ENCODE measurements at regions not wholly inside any gene's neighbourhood (a gene's known extent, or its start where the extent isn't known, plus 50 kb on each side); places are given as distances from the start of the nearest gene placed in this dataset.
A peak's percentile ranks its signal among the peaks of the same experiment; 100 is the strongest.

DNA sequence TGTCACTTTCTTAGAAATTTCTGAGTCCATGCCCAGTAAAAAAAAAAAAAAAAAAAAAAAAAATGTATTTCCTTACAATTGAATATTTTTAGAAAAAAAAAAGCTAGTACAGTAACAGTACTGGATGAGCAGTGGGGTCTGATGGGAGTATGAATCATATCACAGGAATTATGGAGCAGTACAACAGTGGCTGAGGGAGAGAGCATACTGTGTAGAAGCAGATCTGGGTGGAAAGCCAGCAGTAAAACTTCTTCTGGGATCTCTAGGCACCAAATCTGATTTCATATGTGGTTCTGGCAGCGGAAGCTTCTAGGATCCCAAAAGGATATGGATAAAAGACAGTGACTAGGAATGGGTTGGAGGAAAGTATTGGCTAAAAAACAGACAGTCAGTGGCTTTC is 414.9 kb upstream of the FSHR start:
- H3K36me3 Mint-ChIP-seq = no peaks in the 10 kb centered on the region
- H3K9me3 Mint-ChIP-seq = peaks cover 2 to 10% (median 4%) of the 10 kb centered on the region in 3 donors
- peak overlapping the region in 1 of 3 donors; percentile 28 for H3K27ac Mint-ChIP-seq
- H3K4me3 Mint-ChIP-seq = no peak overlapping the region
- H3K4me1 Mint-ChIP-seq = peaks cover 0 to 4% (median 0%) of the 10 kb centered on the region in 3 donors
- no peaks in the 10 kb centered on the region for H3K27me3 Mint-ChIP-seq

DNA sequence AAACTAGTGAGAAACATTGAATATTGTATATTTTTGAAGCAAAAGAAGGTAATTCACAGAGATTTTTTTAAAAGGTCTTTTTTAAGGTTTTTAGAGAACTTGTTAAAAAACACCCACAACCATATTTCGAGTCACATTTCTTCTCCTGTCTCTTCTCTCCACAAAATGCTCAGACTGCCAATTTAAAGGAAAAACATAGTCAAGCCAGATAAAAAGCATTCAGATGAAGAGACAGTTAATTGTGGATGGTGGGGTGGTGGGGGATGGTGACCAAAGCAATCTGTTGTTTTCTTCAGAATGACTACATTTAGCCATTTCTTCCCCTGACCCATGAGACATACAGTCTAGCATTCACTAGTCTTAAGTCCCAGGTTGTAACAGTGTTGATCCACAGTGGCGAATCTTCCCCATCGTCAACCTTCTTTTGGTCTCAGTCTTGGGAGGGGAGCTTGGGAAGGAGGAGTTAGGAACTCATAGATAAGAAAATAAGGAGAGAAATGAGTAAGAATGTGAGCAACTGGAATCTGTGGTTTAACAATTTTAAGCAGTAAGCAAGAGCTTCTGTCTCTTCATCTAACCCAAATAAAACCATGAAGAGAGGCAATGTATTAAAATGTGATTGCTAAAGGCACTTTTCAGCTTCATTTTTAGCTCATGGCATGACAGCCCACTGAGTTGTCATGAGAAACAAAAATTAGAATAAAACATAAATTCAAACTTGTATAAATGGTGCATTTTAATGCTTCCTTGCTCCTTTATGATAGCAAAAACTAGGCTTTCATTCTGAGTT is 413.7 kb upstream of the FSHR start:
- H3K4me1 Mint-ChIP-seq = peaks cover 0 to 2% (median 0%) of the 10 kb centered on the region in 3 donors
- H3K4me3 Mint-ChIP-seq = no peak overlapping the region
- no peaks in the 10 kb centered on the region for H3K27me3 Mint-ChIP-seq
- H3K9me3 Mint-ChIP-seq = peaks cover 2 to 10% (median 4%) of the 10 kb centered on the region in 3 donors
- H3K36me3 Mint-ChIP-seq = no peaks in the 10 kb centered on the region
- no peak overlapping the region for H3K27ac Mint-ChIP-seq

DNA sequence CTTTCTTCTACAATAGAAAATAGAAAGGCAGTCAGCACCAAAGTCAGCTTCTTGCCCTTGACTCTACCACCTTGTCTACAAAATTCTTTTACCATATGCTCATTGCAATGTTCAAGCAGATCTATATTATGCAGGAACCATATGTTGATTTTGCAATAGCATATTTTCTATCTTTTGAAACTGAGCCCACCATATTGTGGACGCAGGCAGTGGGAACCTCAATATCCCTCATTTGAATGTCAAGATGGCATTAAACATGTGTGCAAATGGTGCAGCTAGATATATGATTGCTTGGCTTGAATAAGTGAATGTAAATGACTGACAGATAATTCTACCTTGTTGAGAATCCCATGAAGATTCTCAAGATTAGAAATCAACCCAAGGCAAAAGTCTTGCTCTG is 412.7 kb upstream of the FSHR start:
- Mint-ChIP-seq H3K27ac (no peak overlapping the region), H3K4me1 (peaks cover 0 to 2% (median 0%) of the 10 kb centered on the region in 3 donors), H3K36me3 (no peaks in the 10 kb centered on the region), H3K4me3 (no peak overlapping the region), H3K27me3 (no peaks in the 10 kb centered on the region), H3K9me3 (peaks cover 0 to 11% (median 4%) of the 10 kb centered on the region in 3 donors)

DNA sequence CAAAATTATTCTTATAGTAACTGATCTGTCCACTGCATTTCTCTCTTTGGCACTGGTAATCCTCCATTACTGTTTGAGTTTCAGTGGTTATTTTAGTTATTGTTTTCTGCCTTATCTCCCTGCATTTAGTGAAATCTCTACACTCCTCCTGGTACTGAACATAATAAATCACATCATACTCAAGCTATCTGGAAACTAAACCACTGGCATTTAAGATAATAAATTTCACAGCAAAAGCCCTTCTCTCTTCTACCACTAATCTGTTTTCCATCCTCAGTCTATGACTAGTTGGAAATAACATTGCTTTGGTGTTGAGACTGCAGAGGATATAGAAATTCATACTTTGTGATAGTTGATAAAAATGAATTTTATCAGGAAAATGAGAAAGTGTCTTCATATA is 399.3 kb upstream of the FSHR start:
- no peak overlapping the region for H3K4me3 Mint-ChIP-seq
- no peaks in the 10 kb centered on the region for H3K27me3 Mint-ChIP-seq
- no peaks in the 10 kb centered on the region for H3K36me3 Mint-ChIP-seq
- H3K4me1 Mint-ChIP-seq = no peaks in the 10 kb centered on the region
- no peak overlapping the region for H3K27ac Mint-ChIP-seq
- H3K9me3 Mint-ChIP-seq = peaks cover 2 to 22% (median 2%) of the 10 kb centered on the region in 3 donors

DNA sequence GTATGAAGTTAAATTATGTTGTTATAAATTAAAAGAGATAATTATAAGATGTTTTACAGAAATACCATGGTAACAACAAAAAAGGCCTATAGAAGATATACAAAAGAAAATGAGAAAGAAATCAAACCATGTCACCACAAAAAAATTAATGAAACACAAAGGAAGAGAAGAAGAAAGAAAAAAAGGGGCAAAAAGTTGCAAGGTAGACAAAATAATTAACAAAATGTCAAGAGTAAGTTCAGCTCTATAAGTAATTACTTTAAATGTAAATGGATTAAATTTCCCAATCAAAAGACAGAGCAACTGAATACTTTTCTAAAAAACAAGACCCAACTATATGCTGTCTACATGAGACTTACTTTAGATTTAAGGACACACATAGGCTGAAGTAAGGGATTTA is 378.4 kb upstream of the FSHR start:
- no peak overlapping the region for H3K4me3 Mint-ChIP-seq

DNA sequence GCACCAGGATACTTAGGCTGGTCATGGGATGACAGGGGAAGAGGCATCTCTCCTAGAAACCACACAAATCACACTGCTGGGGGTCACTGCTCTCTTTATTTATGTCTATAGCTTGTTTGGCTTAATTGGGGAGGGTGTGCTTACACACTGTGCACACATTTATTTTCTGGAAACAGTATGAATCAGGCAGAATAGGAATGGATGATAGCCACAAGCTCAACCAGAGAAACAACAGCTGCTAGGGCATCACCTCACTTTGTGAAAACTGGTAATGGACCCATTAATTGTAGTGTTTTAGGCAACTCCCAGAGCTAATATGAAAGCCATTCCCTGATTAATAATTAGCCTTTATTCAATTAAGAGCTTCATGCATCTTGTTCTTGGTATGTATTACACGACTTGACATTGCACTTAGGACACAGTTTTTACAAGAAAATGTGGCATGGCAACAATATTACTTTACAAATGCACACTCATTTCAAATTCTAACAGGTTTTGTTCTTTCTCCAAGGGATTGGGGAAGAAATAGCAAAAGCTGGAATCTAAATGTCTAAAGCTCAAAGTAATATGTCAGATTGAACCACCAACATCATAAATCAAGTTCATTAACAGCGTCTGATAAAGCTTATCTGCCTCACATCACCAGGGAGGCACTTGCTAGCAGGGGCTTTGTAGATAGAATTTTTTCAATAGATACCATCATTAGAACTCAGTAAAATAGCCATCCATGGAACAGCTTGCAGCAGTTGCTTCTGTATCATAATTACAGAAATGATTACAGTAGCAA is 361.9 kb upstream of the FSHR start:
- Mint-ChIP-seq H3K27me3 (no peaks in the 10 kb centered on the region), H3K36me3 (no peaks in the 10 kb centered on the region), H3K4me3 (no peak overlapping the region), H3K27ac (no peak overlapping the region), H3K4me1 (no peaks in the 10 kb centered on the region), H3K9me3 (peaks cover 0 to 6% (median 6%) of the 10 kb centered on the region in 3 donors)

More for the DNA sequence above, 378.4 kb upstream of the FSHR start:
- H3K36me3 Mint-ChIP-seq = no peaks in the 10 kb centered on the region
- no peak overlapping the region for H3K27ac Mint-ChIP-seq
- H3K27me3 Mint-ChIP-seq = no peaks in the 10 kb centered on the region
- no peaks in the 10 kb centered on the region for H3K4me1 Mint-ChIP-seq
- peaks cover 6 to 13% (median 11%) of the 10 kb centered on the region in 3 donors for H3K9me3 Mint-ChIP-seq

DNA sequence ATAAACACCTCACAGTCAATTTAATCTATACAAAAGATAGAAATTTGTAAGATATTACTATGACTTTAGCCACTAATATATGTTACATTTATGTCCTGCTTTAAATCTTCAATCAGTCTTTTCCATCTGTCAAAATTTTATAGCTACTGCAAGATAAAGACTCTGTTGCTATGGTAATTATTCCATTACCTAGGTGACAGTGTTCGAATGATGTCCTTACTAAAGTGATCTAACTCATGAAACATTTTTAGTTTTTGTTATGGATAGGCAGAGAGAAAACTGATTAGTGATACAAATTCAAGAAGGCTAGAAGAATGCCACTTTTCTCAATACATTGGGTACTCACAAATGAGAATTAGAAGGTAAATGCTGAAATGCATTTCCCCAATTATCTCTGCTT is 359.9 kb upstream of the FSHR start:
- Mint-ChIP-seq H3K27me3 (no peaks in the 10 kb centered on the region), H3K4me3 (no peak overlapping the region), H3K4me1 (no peaks in the 10 kb centered on the region), H3K27ac (no peak overlapping the region), H3K36me3 (no peaks in the 10 kb centered on the region), H3K9me3 (peaks cover 0 to 2% (median 1%) of the 10 kb centered on the region in 3 donors)

DNA sequence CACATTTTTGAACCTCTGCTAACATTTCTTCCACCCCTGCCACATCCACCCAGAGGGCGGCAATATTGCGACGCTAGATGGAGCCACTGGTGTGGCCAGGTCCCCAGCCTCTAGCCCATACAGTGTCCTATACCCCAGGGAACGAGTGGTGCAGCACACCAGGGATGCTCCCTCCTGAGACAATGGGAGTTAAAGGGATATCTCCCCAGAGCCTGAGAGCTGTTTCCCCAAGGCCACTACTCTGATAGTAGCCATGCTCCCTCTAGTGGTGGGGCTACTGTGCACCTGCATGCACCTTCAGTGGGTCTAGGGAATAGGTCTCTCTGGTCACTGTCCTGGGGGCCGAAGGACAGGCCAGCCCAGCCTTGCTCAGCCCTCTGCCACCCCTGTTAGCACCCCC is 336.4 kb upstream of the FSHR start:
- no peak overlapping the region for H3K4me3 Mint-ChIP-seq
- no peak overlapping the region for H3K27ac Mint-ChIP-seq
- no peaks in the 10 kb centered on the region for H3K27me3 Mint-ChIP-seq
- no peaks in the 10 kb centered on the region for H3K36me3 Mint-ChIP-seq
- H3K9me3 Mint-ChIP-seq = peaks cover 0 to 7% (median 2%) of the 10 kb centered on the region in 3 donors
- H3K4me1 Mint-ChIP-seq = no peaks in the 10 kb centered on the region

DNA sequence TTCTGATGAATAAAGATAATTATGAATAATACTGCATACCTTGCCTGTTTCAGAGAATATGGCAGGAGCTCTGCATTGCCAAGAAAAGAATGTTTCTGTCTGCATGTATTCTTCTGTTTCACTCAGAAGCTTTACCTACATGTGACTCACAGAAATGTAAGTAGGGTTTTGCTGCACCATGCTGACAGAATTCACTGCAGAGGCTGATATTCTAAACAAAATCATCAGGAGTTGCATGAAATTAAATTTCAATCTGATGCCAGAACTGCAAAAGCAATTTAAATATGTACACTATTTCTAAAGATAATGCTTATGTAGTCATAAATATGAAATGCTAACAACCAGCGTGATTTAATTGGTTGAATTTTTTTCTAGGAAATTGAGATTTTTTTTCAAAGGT is 332.8 kb upstream of the FSHR start:
- Mint-ChIP-seq H3K4me3 (no peak overlapping the region), H3K36me3 (no peaks in the 10 kb centered on the region), H3K27me3 (no peaks in the 10 kb centered on the region), H3K4me1 (no peaks in the 10 kb centered on the region), H3K27ac (no peak overlapping the region), H3K9me3 (peaks cover 0 to 3% (median 2%) of the 10 kb centered on the region in 3 donors)

DNA sequence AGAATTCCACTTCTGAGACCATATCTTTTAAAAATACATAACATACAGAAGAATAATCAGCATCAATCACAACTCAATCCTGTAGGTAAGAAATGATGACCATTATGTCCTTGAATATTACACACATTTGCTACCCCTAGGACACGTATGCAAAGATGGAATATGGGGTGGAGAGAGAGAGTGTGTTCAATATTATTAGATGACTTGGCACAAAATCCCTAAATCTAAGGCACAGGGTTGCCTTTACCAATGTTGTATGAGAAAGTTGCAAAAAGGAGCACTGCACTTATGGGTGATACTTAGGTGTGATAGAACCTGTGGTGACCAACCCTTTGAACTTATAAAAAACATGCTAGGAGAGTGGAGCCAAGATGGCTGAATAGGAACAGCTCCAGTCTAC is 326.2 kb upstream of the FSHR start:
- peaks cover 2% of the 10 kb centered on the region for H3K36me3 Mint-ChIP-seq
- no peaks in the 10 kb centered on the region for H3K4me1 Mint-ChIP-seq
- H3K9me3 Mint-ChIP-seq = peaks cover 0 to 4% (median 3%) of the 10 kb centered on the region in 3 donors
- no peaks in the 10 kb centered on the region for H3K27me3 Mint-ChIP-seq
- H3K4me3 Mint-ChIP-seq = no peak overlapping the region
- H3K27ac Mint-ChIP-seq = no peak overlapping the region

DNA sequence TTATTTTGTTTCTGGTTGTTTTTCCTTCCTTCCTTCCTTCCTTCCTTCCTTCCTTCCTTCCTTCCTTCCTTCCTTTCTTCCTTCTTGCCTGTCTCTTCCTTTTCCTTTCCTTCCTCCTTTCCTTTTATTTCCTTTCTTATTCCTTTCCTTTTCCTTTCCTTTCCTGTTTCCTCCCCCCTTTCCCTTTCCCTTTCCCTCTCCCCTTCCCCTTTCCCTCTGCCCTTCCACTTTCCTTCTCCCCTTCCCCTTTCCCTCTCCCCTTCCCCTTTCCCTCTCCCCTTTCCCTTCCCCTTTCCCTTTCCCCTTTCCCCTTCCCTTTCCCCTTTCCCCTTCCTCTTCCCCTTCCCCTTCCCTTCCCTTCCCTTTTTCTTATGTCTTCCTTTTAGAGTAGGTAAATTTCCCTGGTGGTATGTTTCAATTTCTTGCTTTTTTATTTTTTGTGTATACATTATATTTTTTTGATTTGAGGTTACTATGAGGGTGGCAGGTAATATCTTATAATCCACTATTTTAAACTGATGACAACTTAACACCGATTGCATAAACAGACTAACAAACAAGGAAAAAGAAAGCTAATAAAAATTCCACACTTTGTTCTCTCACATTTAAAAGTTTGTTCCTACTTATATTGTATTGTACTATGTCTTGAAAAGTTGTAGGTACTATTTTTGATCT is 311.0 kb upstream of the FSHR start:
- H3K4me3 Mint-ChIP-seq = no peak overlapping the region
- no peaks in the 10 kb centered on the region for H3K36me3 Mint-ChIP-seq
- no peaks in the 10 kb centered on the region for H3K27me3 Mint-ChIP-seq
- peaks cover 7 to 29% (median 13%) of the 10 kb centered on the region in 3 donors for H3K9me3 Mint-ChIP-seq
- no peak overlapping the region for H3K27ac Mint-ChIP-seq
- no peaks in the 10 kb centered on the region for H3K4me1 Mint-ChIP-seq

DNA sequence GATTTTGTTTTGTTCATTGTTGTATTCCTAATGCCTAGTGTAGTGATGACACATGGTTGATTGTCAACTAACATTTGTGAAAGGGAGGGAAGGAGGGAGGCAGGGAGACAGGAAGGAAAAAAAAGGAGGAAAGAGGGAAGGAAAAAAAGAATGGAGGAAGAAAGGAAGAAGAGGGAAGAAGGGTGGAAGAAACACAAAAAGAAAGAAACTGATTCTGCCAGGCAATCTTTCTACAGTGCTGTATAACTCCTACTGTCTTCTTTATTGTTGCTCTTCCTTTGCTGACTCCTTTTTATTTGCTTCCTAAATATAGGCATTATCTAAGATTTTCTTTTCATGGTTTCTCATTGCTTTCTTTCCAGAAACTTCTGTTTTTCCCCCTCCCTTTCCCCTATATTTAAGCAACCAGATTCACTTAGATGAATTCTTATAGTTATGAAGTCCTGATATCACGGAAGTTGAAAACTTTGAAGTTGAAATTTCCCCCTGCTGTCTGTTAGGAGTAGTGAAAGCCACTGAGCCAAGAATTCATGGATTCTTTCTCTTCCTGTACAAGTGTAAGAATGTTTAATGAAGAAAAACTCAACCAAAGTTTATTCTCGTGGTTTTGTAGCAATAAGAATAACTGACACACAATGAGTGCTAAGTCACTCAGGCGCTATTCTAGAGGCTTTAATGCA is 305.1 kb upstream of the FSHR start:
- H3K36me3 Mint-ChIP-seq = no peaks in the 10 kb centered on the region
- H3K9me3 Mint-ChIP-seq = peaks cover 6 to 11% (median 8%) of the 10 kb centered on the region in 3 donors
- no peak overlapping the region for H3K27ac Mint-ChIP-seq
- no peaks in the 10 kb centered on the region for H3K27me3 Mint-ChIP-seq
- H3K4me1 Mint-ChIP-seq = no peaks in the 10 kb centered on the region
- H3K4me3 Mint-ChIP-seq = no peak overlapping the region

DNA sequence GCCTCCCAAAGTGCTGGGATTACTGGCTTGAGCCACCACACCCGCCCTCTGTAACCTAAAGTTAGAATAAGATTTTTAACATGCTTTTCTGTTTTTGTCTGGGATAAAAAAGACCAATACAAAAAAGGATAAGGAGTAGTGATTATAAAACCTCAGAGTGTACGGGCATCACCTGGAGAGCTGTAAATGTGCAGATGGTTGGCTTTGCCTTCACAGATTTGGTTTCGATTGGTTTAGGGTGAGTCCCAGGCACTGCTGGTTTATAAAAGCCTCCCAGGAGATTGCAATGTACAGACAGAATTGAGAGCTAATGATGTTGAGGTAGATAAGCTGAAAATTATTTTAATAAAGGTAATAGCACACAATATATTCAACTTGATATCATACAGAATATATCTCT is 289.7 kb upstream of the FSHR start:
- H3K27me3 Mint-ChIP-seq = no peaks in the 10 kb centered on the region
- no peaks in the 10 kb centered on the region for H3K4me1 Mint-ChIP-seq
- H3K27ac Mint-ChIP-seq = no peak overlapping the region
- no peak overlapping the region for H3K4me3 Mint-ChIP-seq
- H3K9me3 Mint-ChIP-seq = peaks cover 0 to 13% (median 5%) of the 10 kb centered on the region in 3 donors
- no peaks in the 10 kb centered on the region for H3K36me3 Mint-ChIP-seq

DNA sequence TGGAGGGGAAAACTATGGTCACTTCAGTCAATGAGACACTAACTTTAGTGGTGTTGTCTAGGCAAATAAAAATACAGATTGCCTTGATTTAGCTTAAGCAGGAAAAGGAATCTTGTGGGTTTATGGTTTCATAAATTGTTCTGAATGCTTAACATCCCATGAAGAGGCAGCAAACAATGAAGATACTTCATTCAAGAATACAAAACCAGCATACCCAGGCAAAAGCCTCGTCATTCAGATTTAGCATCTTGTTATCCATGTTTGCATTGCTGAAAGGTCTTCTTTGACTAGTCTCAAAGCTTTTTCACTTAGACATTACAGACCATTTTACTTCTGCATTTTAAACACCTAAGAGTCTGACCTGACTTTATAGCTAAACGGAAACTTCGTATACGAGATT is 272.7 kb upstream of the FSHR start:
- no peak overlapping the region for H3K27ac Mint-ChIP-seq
- peaks cover 2 to 9% (median 3%) of the 10 kb centered on the region in 3 donors for H3K9me3 Mint-ChIP-seq
- H3K36me3 Mint-ChIP-seq = no peaks in the 10 kb centered on the region
- H3K4me1 Mint-ChIP-seq = no peaks in the 10 kb centered on the region
- no peak overlapping the region for H3K4me3 Mint-ChIP-seq
- no peaks in the 10 kb centered on the region for H3K27me3 Mint-ChIP-seq

DNA sequence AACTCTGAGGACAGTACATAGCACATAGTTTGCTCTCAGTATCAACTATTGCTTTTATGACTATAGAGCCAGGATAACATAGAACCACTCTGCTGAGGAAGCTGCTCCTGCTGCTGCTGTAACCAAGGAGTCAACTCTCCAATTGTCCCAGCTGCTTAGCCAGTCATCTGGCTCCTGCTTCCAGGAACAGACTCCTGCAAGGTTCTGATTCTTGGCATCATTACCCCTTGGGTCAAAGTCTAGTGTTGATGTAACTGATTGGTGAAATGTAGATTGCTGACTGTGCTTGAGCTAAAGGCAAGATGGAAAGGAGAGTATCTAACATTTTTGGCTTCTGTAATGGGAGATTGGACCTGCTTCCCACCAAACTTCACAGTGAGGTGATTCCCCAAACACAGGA is 261.9 kb upstream of the FSHR start:
- Mint-ChIP-seq H3K4me3 (no peak overlapping the region), H3K4me1 (no peaks in the 10 kb centered on the region), H3K36me3 (no peaks in the 10 kb centered on the region), H3K27ac (no peak overlapping the region), H3K9me3 (peaks cover 0 to 1% (median 0%) of the 10 kb centered on the region in 3 donors), H3K27me3 (peaks cover 2% of the 10 kb centered on the region)

All from IgD-negative memory B cell (primary cell).